GM19238 (cell line): ENCODE measurements at regions not wholly inside any gene's neighbourhood (a gene's known extent, or its start where the extent isn't known, plus 50 kb on each side); places are given as distances from the start of the nearest gene placed in this dataset.
"Not testable (repeated sequence)": the region's sequence is repeated elsewhere in the genome, so short reads cannot be mapped to it uniquely, and the experiment has no call there.

ENCODE experiments used
- DNase-seq: peaks from one replicate; pipeline ENCODE4 v3.0.0; 2011; ENCODE audit warnings: low spot score; ENCODE audit not compliant: insufficient read length

DNA sequence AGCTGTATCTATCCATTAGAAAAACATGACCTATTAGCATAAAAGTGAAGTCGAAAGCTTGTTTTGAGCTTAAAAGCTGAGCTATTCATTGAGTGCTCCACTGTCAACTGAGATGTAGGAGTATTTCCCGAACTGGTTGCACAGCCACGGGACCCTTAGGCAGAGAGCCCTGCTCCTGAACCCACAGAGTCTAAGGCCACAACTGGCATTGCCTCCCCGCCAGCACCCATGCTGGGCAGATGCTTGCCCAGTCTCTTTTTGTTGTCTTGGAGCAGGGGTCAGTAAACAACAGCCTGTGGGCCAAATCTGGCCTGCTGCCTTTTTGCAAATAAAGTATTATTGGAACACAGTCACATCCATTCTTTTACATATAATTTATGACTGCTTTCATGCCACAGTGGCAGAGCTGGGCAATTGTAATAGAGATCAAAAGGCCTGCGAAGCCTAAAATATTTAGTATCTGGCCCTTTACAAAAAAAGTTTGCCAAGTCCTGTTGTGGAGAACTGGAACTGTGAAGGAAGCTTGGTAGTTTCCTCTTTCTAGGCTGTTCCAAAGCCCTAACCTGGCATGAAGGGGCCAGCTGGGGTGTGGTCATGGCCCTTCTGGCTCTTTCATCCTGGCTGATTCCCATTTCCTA, 58.4 kb upstream of the WAPL start:
- no peak for DNase-seq

DNA sequence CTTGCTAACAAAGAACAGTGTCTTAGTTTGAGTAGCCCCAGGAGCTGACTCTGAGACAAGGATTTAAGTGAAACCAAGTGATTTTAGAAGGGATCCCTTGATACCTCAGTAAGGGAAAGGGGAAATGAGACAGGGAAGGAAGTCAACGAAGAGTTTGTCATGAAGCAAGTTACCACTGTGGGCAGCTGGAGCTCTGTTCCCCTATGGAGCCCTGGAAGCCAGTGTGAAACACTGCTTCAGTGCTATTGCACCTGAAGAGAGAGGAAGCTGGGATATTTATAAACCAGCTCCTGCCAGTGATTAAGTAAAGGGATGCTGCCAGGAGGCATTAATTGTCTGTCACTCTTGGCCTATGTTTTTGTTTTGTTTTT, 58.9 kb upstream of the WAPL start:
- DNase-seq = no peak

DNA sequence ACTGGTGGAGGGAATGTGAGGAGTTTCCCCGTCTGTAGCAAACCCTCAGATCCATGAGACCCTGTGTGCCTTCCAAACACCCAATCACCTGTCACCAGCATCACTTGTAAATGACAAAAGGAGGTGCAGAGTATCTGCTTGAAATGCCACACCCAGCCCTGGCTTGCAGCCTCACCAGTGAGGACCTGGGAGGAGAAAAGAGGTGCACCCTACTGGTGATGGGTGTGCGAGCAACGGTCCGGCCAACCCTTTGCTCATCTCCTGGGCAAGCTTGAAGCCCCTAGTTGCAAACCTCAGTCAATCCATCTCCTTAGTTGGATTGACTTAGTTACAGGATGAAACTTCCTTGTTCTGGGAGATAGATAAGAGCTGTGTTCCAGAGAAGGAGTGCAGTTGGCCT, 62.4 kb upstream of the WAPL start:
- DNase-seq = no peak

DNA sequence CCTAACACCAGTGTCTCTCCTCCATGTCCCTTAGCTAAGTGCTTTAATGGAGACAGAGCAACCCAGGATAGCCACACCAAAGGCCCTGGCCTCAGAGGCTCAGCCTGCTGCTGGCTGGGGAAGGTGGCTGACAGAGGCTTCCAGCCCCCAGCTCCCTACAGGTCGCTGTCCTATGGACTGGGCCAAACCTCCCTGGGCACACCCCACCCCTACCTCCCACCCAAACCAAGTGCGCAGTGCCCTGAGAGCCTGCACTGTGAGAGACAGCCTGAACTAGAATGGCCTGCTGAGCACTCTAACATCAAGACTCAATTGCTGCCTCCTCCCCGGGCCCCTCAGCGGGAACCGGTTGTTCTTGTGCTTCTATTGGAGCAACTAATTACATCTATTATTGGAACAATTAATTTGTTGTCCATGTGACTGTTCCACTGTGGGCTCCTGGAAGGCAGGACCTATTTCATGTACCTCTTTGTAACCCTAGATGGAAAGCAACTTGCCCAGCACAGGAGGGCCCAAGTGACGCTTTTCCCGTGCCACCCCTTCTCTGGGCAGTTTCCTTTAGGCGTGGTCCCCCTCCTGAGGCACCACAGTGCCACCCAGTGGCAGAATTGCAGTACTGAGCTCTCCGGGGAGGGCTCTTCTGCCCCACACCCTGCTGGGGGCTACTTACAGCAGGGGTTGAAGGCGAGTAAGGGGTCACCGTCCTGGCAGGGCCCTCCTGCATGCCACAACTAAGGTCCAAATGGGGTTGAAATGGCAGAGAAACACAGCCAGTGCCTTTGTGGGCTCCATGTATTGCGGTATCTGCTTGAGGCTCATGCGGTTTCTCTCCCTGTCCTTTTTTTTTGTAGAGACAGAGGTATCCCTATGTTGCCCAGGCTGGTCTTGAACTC, 63.7 kb upstream of the WAPL start:
- peak; percentile 79 for DNase-seq

DNA sequence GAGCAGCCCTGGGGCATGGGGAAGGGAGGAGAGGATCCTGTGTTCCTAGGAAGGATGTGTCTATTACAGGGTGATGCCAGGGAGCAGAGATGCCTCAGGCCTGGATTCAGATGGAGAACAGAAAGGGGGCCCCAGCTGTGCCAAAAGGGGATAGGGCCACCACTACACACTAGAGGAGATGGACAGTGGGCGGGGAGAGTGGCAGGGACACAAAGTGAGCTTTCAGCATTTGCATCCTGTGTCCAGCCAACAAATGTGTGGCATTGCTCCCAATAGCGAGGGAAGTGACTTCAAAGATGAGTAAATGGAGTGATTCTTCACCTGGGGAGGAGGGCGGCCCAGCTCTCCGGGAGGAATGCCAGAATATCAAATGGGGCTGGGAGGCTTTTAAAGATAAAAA, 64.9 kb upstream of the WAPL start:
- no peak for DNase-seq

DNA sequence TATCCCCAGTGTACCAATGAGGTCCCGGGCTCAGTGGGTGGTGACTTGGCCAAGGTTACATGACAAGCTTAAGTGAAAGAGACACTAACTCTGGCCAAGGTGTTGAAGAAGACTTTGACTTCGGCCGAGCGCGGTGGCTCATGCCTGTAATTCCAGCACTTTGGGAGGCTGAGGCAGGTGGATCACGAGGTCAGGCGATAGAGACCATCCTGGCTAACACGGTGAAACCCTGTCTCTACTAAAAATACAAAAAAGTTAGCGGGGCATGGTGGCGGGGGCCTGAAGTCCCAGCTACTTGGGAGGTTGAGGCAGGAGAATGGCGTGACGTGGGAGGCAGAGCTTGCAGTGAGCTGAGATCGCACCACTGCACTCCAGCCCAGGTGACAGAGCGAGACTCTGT, 65.6 kb upstream of the OPN4 start:
- not testable (repeated sequence) for DNase-seq

DNA sequence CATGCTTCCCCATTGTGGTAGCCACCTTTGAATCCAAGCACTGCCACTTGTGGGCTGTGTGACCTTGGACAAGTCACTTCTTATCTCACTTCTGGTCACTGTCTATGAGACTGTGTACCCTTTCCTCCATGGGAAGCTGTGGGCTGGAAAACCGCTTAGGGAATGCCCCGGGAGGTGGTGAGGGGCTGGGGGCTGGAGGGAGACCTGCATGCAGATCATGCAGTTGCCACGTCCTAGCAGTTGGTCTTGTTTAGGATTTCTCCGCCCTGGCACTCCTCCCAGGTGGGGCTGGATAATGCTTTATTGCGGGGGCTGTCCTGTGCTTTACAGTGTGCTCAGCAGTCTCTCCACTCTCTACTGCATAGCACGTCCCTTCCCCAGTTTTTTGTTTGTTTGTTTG, 62.9 kb upstream of the OPN4 start:
- DNase-seq = no peak

DNA sequence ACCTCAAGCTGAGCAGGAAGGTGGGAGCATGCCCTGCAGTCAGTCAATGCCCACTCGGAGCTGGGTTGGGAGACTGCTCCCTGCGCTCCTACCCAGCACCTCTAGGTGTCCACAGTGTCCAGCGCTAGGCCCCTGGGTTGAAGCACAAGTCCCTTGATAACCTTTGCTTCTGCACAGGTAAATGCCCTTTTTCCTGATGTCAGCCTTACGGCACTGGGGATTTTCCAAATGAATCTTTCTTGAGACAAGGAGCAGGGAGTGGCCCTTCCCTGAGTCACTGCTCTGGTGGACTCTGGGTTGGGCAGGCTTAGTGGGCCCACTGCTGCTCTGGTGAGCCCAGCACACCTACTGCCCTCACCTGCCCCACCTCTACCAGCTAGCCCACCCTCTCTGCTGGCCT, 61.9 kb upstream of the OPN4 start:
- DNase-seq = no peak

DNA sequence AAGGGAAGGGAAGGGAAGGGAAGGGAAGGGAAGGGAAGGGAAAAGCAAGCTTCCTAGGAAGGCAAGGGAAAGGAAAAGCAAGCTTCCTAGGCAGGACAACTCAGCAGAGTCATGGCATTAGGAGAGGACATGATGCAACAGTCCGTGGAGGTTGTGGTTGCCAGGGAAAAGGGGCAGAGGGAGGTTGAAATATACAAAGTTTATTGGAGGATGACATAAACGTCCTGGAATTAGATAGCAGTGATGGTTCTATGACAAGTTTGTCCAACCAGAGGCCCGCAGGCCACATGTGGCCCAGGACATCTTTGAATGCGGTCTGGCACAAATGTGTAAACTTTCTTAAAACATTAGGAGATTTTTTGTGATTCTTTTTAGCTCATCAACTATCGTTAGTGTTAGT, 59.8 kb upstream of the OPN4 start:
- no peak for DNase-seq

DNA sequence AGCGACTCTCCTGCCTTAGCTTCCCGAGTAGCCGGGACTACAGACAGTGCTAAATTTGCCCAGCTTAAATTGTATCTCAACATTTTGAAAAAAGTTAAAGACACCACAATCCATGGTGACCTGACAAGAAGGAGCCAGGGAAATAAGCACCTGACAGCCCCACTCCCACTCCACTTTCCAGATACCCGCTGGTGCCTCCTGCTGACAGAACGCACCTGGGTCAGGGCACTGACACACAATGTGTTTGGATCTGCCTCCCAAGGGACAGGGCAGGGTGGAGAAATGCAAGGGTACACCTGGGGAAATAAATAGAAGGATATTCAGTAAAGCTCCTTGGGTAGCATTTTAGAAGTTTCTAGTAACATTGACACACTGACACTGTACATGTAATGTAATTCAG, 58.9 kb upstream of the OPN4 start:
- DNase-seq = no peak

DNA sequence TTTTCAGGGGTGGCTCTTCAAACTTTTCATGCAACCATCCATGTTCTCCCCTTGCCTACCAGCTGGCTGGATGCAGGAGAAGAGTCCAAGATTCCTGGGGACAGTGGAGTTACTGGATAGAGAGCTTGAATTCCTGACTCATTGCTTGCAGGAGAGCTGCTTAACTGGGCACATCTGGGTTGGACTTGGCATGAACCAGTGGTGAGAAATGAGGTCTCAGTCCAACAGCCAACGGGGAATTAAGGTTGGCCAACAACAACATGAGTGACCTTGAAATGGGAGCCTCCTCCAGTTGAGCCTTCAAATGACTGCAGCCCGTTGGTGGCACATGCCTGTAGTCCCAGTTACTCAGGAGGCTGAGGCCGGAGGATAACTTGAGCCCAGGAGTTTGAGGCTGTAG, 58.1 kb upstream of the OPN4 start:
- DNase-seq = no peak

DNA sequence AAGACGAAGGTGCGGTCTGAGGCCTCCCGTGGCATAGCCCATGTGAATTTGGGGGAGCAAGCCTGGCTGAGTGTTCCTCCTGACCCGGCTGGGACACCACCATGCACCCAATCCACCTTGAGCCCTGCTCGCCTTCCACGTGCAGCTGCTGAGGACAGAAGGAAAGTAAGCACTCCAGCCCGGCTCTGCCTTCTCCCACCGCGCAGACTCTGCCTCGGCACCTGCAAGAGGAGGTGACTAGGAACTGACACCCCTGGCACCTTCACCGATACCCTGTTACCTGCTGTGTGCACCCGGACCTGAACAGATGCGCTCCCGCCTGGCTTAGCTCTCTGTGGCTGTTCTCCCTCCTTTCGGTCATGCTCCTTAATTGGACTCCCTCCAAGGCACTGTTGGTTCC, 57.0 kb upstream of the OPN4 start:
- no peak for DNase-seq

DNA sequence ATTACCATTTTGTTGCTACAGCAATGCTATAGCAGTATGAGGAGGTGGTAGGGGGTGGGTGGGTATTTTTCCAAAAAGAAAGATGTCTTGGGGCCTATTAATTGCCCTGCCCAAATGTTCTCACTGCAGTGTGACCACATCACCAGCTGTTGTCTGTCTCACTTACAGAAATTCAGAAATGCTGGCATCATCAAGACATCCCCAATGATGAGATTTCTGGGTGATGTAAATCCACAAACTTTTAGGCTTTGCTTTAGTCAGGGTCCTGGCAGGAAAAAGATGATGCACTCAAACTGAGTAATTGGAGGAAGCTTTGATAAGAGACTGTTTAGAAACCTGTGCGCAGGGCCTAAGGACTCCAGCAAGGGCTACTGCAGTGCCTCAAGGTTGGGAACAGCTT, 56.2 kb upstream of the OPN4 start:
- no peak for DNase-seq

DNA sequence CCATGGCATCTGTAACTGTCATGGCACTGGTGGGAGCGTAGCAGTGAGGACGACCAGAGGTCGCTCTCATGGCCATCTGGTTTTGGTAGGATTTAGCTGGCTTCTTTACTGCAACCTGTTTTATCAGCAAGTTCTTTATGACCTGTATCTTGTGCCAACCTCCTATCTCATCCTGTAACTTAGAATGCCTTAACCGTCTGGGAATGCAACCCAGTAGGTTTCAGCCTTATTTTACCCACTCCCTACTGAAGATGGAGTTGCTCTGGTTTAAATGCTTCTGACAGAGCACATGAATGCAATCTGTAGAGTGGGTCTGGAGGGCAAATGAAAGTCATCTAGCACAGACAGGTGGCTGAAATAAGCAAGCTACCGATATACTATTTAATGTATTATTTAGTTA, 55.3 kb upstream of the OPN4 start:
- DNase-seq = no peak

DNA sequence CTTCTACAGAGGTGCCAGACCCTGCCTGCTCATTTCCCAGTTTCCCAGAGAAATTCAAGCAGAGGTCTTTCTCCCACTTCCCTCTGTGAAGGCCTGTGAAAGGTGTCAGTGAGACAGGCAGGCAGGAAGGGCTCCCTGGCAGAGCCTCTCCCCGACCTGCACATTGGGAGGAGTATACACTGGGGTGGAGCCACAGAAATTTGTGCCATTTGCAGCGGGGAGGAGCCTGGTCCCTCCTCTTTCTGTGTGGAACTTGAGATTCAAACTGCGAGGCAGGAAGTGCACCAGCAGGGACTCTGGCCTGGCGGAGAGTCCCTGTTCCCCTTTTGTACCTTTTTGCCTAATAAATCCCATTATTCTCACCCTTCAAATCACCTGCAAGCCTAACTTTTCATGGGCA, 54.6 kb upstream of the OPN4 start:
- no peak for DNase-seq

DNA sequence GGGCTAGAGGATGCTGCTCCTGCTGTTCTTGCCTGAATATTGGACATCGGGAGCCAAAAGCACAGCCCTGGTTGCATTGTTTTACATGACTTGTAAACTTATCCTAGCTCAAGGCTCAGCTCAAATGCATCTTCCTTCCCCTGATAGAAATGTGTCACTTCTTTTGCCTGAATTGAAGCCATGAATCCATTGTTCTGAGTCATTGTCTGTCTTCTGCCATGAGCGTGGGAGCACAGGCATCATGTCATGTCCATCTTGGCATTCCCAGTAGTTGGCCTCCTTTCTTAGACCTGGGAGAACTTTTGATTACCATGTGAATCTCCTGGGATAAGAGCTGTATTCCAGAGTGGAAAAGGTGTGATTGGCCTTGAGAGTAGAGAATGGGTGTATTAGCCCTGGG, 54.1 kb upstream of the OPN4 start:
- no peak for DNase-seq

DNA sequence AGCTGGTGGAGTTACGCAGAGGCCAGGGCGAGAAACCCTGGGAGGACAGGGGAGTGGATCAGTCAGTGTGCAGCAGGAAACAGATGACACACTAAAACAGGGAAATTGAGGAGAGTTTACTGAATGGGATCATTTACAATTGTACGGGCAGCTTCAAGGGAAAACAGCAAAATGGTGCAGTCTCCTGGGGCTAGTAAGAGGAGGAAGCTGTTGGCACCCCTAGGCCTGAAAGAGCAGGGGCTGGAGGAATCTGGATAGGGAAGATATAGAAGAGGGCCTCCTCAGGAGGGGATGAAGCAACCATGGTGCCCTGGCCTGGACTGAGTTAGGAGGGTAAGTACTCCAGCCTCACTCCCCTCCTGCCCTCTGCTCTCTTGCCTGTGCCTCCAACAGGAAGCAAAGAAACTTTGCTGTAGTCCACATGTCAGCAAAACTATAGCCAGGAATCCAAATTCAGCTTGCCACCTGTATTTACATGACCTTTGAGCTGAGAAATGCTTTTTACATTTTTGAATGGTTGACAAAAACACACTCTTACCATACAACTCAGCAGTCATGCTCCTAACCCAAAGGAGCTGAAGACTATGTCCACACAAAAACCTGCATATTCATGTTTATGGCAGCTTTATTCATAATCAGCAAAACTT, 52.3 kb upstream of the OPN4 start:
- no peak for DNase-seq

DNA sequence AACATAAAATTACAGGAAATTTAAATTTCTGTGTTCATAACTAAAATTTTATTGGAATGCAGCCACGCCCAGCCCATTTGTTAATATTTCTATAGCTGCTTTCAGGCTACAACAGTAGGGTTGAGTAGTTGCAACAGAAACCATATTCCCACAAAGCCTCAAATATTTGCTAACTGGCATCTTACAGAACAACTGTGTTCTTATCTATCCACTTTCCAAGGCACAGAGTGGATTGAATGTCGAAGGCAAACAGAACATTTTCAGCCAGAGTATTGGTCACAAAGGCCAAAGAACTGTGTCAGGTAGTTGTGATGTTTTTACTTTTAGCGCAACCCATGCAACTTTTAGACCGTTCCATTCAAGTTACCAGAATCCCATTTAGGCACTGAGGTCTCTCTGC, 51.1 kb upstream of the OPN4 start:
- no peak for DNase-seq
